HEK293 (cell line): ENCODE measurements at regions not wholly inside any gene's neighbourhood (a gene's known extent, or its start where the extent isn't known, plus 50 kb on each side); places are given as distances from the start of the nearest gene placed in this dataset.

Source experiments
- BCL11A ChIP-seq: fragments of 450-650 bp; formaldehyde crosslinking; IDR thresholded peaks from 2 replicates; pipeline ENCODE4 v1.5.1; 2016; ENCODE audit warnings: low read depth, missing biosample characterization, missing genetic modification characterization
- CTCF ChIP-seq: fragments of 450-650 bp; formaldehyde crosslinking; IDR thresholded peaks from 2 replicates; pipeline ENCODE4 v1.5.1; 2016; ENCODE audit warnings: missing biosample characterization, missing genetic modification characterization
- GLI4 ChIP-seq: fragments of 450-650 bp; formaldehyde crosslinking; IDR thresholded peaks from 2 replicates; pipeline ENCODE4 v1.5.1; 2016; ENCODE audit warnings: missing biosample characterization, missing genetic modification characterization
- KLF7 ChIP-seq: fragments of 450-650 bp; formaldehyde crosslinking; IDR thresholded peaks from 2 replicates; pipeline ENCODE4 v1.5.1; 2016; ENCODE audit warnings: missing biosample characterization, missing genetic modification characterization, borderline replicate concordance
- MEIS1 ChIP-seq: sonication (generic); formaldehyde crosslinking; IDR thresholded peaks from 2 replicates; pipeline ENCODE4 v1.8.1; 2022; ENCODE audit warnings: missing genetic modification reagents, mild to moderate bottlenecking, borderline replicate concordance
- PATZ1 ChIP-seq: fragments of 450-650 bp; formaldehyde crosslinking; IDR thresholded peaks from 2 replicates; pipeline ENCODE4 v1.5.1; 2016; ENCODE audit warnings: missing biosample characterization, missing genetic modification characterization
- RBAK ChIP-seq: fragments of 450-650 bp; formaldehyde crosslinking; IDR thresholded peaks from 2 replicates; pipeline ENCODE4 v1.5.1; 2016; ENCODE audit warnings: missing biosample characterization, missing genetic modification characterization
- YY1 ChIP-seq: fragments of 450-650 bp; formaldehyde crosslinking; IDR thresholded peaks from 2 replicates; pipeline ENCODE4 v1.5.1; 2018; ENCODE audit warnings: missing biosample characterization, missing genetic modification characterization
- ZNF24 ChIP-seq: fragments of 450-650 bp; formaldehyde crosslinking; IDR thresholded peaks from 2 replicates; pipeline ENCODE4 v1.5.1; 2016; ENCODE audit warnings: missing biosample characterization, missing genetic modification characterization
- ZNF394 ChIP-seq: fragments of 450-650 bp; formaldehyde crosslinking; IDR thresholded peaks from 2 replicates; pipeline ENCODE4 v1.5.1; 2016; ENCODE audit warnings: missing biosample characterization, missing genetic modification characterization, mild to moderate bottlenecking, moderate library complexity, borderline replicate concordance
- ZNF510 ChIP-seq: fragments of 450-650 bp; formaldehyde crosslinking; IDR thresholded peaks from 2 replicates; pipeline ENCODE4 v1.5.1; 2018; ENCODE audit warnings: mild to moderate bottlenecking, missing genetic modification characterization, missing biosample characterization; ENCODE audit not compliant: insufficient replicate concordance
- ZNF513 ChIP-seq: fragments of 450-650 bp; IDR thresholded peaks from 2 replicates; pipeline ENCODE4 v1.5.1; 2018; ENCODE audit warnings: missing biosample characterization, missing genetic modification characterization
- ZSCAN18 ChIP-seq: fragments of 450-650 bp; formaldehyde crosslinking; IDR thresholded peaks from 2 replicates; pipeline ENCODE4 v1.5.1; 2016; ENCODE audit warnings: missing biosample characterization, missing genetic modification characterization
- ZSCAN5A ChIP-seq: fragments of 450-650 bp; formaldehyde crosslinking; IDR thresholded peaks from 2 replicates; pipeline ENCODE4 v1.5.1; 2016; ENCODE audit warnings: missing biosample characterization, missing genetic modification characterization

GRCh38 chr2:128986867-128987268, 668.2 kb upstream of the HS6ST1 start:
- TF ChIP-seq CTCF: no peak
- no peak for TF ChIP-seq ZNF513 (tag by site-specific recombination)
- no peak for TF ChIP-seq ZSCAN5A (tag by site-specific recombination)
- no peak for TF ChIP-seq YY1 (tag by site-specific recombination)
- no peak for TF ChIP-seq ZNF510 (tag by site-specific recombination)
- no peak for TF ChIP-seq ZNF24 (tag by site-specific recombination)
- no peak for TF ChIP-seq RBAK (tag by site-specific recombination)
- no peak for TF ChIP-seq BCL11A (tag by site-specific recombination)
- TF ChIP-seq ZNF394: no peak
- no peak for TF ChIP-seq ZSCAN18 (tag by site-specific recombination)
- TF ChIP-seq MEIS1: no peak
- no peak for TF ChIP-seq GLI4
- TF ChIP-seq KLF7 (tag by site-specific recombination): no peak
- no peak for TF ChIP-seq PATZ1 (tag by site-specific recombination)
